ENCODE measurements at regions not wholly inside any gene's neighbourhood (a gene's known extent, or its start where the extent isn't known, plus 50 kb on each side); places are given as distances from the start of the nearest gene placed in this dataset.
"Not testable (repeated sequence)": the region's sequence is repeated elsewhere in the genome, so short reads cannot be mapped to it uniquely, and the experiment has no call there.

DNA sequence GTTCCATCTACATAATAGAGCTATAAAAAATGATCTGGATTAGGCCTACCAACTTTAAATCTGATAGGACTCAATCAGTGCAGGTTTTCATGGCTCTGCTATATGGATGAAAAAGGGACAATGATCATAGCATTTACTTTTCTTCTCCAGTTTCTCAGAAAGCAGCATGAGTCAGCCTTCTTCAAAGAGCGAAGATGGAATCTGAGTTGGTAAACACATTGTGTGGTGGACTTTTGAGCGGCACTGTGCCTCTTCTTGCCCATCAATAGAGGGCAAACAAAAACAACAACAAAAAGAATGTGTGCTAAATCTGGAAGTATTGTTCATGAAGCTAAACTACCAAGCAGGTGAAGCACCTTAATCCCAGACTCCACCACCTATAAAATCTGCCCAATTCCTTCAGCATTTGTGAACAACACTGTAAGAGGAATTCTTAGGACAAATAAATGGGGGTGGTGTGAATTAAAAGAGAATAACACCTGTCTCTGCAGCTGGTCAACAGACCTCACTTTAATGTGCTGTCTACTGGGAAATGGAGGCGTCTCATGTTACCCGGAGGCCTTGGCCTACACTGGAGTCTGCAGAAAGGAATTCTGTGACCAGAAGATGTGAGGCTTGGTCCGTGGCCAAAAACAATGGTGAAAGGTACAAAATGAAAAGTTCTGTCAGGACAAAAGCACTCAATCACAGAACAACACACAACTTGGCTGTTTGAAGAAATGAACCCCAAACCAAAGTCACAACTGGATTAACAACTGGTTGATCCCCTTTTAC, 609.0 kb downstream of the IRS1 start:
- DNase-seq (ENCODE audit: low read depth), result no peak

DNA sequence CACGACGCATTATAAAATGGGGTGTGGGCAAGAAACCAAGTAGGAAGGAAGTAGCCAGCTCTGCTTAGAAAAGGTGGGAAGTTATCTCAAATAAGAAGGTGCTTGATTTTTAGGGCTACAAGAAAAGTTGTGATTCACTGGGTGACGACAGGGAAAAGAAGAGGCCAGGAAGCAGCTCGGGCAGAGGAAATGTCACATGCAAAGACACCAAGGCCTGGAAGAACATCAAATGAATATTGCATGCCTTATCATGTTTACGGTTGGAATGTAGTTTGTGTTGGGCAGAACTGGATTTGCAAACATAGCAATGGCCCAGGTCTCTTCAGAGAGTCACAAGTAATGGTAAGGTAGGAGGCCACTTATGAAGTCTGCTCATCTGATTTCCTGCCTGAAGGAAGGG, 610.6 kb downstream of the IRS1 start:
- no peak for DNase-seq (ENCODE audit: low read depth)

DNA sequence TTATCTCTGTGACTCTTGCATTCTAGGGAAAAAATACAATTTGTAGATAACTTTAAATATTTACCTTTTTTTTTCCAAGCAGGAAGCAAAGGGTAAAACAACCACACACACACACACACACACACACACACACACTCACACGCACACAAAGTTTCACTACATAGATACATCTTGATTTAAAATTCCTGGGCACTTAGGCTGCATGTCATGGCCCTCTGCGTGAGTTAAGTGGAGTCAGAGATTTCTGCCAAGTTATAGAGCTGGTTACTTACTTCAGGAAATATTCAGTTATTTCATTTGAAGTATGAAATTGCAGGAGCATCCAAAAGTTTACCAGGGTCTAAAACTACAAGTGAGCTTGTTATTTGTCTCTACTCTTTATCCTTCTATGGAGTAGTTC, 612.0 kb downstream of the IRS1 start:
- DNase-seq (ENCODE audit: low read depth), result no peak

DNA sequence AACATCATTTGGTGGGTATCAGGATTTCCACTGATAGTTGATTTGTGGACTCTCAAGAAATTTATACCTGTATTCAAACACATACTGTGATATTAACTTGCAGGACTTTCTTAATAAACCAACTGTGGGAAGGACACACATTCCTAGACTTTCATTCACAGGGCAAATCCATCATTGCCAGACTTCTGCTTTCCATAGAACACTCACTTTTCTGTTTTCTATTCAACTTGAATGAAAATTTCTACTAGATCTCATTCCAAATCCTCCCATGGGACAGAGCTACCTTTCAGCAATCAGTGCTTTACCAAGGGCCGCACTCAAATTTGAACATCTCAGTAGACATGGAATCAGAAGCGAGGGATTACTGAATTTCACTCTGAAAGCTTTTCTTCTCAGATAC, 612.5 kb downstream of the IRS1 start:
- no peak for DNase-seq (ENCODE audit: low read depth)

DNA sequence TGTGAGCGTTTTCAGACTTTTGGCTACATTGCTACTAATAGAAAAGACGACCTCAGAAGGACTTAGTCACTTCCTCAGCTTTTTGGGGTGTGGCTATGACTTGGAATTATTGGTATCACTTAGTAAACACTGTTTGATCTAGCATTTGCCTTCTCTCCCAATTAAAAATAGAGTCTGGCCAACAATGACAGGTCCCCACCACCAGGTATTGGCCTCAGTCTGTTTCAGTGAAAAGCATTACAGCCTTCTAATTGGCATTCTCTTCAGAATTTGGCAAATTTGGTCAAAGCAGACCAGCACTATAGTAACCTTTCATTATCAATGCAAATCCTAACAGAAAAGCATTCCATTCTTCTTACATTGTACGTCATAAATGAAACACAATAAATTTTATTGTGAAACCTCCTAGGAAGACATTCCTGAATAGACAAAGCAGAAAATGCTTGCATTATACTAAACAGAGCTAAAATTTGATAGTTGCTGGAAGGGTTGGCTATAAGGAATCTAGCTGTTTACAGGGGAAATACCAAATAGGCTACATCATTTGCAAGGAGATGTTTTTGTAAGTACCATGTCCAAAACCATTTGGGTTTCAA, 613.9 kb downstream of the IRS1 start:
- DNase-seq (ENCODE audit: low read depth), result no peak

DNA sequence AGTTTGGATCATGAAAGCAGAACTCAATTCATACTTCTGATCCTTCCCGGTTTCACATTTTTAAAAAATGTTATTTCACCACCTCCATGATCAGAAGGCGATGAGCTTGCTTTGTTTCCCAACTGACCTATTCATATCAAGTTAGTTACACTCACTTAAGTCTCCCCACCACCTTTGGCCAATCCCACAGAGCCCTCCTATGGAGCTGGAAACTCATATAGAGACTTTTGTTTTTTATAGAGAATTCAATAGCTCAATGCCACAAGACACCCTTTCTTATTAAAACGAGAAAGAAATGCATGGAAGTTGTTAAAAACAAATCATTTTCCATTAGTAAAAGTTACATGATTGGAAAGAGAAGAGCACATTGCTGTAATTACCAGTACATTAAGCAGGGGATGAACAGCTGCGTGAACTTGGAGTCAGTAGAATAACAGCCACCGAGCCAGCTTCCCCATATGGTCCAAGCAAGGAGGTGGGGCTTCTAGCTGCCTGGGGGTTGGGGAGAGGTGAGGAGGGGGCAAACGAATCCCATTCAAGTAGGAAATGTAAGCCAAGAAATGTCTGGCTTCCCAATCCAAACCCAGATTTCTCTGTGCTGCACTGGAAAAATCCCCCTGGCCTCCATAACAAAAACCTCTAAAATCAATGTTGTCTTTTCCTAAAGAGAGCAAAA, 614.5 kb downstream of the IRS1 start:
- no peak for DNase-seq (ENCODE audit: low read depth)

DNA sequence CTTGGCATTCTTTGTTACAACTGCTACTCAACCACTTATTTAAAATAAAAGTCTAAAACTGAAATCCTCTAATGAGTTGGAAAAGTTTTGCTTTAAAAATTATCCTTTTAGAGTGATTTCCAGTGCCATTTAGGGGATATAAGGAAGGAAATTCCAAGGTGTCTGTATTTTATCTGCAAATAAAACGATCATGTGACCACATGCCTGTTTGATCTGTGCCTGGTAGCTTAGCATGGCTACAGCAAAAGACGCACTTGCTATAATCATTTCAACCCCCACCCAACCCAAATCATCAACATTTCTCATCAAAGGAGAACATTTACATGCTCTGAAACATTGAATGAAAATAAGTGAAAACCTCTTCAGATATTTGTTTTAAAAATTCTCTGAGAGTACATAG, 615.1 kb downstream of the IRS1 start:
- no peak for DNase-seq (ENCODE audit: low read depth)

DNA sequence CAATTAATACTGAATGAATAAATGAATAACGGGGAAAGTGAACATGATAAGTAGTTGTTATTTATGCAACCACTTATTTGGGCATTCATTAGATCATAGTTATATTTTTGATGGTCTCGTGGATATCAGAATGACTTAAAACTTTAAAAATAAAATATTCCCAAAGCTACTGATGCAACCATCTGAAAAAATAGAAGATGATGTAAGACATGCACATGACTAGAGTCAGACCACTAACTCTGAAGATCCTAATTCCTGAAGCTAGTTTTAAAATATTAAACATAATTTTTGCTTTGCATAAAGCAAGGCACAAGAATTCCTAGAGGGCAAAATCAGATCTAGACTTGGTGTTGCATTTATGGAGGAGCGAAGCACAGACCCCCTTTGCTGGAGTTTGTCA, 616.1 kb downstream of the IRS1 start:
- no peak for DNase-seq (ENCODE audit: low read depth)

DNA sequence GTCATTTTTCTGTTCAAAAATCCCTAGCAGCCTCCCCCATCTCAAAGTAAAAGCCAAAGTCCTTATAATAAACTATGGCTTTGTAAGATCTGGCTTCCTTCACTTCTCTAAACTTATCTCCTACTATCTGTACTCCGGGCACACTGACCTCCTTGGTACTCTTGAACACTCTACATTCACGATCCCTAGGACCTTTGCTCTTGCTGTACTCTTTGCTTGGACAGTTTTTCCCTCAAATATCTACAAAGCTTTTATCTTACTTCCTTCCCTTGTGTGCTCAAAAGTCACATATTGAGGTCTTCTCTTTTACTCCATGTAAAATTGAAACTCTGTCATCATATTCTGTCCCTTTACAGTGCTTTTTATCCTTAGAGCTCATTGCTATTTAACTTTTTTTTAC, 616.6 kb downstream of the IRS1 start:
- DNase-seq (ENCODE audit: low read depth), result no peak

DNA sequence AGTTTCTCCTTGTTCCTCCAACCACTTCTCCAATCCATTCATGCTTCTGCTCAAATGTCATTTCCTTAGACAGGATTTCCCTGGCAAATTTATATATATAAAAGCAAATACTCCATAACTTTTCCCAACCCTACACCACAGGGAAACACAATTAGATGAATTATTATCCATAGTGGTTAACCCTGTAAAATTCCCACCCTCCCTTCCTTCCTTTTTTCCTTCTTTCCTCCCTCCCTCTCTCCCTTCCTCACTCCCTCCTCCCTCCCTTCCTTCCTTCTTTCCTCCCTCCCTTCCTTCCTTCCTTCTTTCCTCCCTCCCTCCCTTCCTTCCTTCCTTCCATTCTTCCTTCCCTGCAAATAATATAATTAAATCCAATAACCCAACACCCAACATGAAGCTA, 617.7 kb downstream of the IRS1 start:
- no peak for DNase-seq (ENCODE audit: low read depth)

DNA sequence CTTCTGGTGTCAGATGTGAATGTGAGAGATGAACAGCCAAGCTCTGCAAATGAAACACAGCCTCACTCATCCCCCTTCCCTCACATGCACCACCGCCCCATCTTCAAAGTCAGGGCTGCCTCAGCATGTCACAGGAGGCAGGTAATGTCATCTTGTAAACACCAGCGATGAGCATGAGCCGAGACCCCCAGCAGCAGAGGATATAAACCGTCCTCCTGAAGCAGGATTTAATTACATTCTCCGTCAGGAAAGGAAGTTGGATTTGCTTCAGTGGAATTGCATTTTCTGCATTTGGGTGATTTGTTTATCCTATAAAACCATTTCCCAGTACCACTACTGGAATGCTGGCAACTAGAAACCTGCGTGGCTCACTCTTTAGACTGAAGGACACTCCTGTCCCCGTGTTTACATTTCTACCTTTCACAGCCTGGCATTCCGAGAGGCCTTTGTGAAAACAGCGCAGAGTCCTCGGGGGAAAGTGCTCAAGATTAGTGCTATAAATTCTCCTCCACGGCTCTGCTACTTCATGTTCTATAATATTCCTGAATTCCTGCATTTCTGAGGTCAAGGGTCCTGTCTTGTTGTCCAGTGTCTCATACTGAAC, 619.2 kb downstream of the IRS1 start:
- DNase-seq (ENCODE audit: low read depth), result no peak

DNA sequence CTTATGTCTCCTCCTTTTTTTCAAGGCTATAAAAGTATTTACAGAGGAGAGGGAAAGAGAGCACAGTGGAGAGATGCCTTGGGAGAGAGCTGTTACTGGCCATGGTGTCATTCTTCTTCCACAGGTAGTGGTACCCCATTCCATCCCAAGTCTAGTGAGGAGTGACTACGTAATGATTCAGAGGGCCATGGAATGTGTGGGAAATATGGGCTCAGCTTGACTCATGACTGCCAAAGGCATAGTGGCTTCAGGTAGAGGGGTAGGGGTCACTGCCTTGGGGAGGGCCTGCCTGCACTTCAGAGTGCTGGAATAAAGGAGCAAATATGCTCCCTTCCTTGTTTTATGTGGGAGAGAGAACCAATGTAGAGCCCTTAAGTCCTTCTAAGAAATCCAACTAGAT, 620.6 kb downstream of the IRS1 start:
- no peak for DNase-seq (ENCODE audit: low read depth)

DNA sequence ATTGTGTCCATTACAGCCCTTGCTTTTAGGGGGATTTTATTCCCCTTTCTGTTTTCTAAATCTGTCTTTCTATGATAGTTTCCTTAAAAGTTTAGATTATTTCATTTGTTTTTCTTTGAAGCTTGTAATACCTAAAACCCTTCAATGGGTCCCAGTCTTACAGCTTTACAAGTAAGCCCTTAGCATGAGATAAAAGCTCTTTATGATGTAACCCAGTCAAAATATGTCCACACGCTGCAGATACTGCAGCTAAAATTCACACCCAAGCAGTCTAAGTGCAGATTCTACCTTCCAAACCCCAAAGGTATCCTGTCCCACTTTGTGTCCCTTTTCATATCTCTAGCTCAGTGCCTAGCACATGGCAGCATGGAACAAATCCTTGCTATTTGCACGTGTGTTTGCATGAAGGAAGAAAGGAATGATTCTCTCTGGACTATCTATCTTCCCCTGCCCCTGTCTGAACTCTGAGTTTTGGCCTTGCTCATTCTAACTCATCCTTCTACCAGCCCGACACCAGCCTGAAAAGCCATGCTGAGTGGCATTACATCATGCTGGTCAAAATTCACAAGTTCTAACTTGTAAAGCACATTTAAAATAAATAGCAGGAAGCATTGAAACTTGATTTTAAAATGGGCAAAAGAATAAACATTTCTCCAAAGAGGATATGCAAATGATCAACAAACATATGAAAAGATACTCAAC, 623.2 kb downstream of the IRS1 start:
- DNase-seq (ENCODE audit: low read depth), result no peak

DNA sequence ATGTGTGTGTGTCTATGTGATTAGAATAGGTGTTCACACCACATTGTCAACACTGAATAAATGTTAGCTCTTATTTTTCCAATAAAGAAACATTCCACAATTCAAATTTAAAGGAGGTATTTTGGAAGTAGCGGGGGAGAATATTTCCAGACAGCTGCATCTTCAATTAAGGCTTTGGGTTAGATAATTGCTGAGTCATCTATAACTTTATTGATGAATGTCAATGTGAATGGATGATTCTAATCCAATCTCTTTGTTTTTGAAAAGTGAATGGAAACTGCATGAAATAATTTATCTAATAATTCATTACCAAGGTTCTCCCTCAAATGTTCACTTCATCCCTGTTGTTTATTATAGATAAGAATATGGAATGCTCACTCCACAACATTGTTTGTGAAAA, 625.2 kb downstream of the IRS1 start:
- no peak for DNase-seq (ENCODE audit: low read depth)

DNA sequence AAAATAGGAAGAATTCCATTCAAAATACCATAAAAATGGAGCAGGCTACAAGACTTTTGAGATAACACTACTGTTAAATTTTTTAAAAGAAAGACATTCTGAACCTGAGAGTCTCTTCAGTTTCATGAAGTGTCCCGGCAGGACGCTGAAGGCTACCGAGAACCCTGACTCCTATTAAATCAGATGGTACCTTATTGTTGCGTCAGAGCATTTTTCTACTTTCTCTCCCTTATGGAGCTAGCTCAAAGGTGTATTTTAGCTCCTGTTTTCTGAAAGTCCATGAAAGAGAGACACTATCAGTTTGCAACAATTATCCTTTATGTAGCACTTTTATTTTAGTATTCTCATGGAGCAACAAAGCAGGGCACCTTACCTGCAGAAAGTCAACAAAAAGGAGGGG, 626.7 kb downstream of the IRS1 start:
- no peak for DNase-seq (ENCODE audit: low read depth)

DNA sequence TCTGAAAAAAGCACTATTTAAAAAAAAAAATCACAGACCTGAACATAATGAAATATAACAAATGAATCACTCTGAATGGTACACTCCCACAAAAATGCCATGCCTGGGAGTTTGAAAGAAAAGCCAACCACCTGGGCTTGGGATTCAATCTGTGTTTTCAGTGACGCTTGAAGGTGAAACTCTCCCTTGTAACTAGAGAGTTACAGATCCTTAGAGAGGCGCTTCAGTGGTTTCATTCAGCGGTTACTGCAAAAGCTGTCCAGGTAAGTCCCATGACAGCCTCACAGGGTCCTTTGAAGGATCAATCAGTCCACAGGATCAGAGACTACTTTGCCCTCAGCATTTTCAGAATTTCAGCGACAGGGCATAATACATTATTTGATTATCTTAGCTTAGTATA, 627.3 kb downstream of the IRS1 start:
- DNase-seq (ENCODE audit: low read depth), result no peak

DNA sequence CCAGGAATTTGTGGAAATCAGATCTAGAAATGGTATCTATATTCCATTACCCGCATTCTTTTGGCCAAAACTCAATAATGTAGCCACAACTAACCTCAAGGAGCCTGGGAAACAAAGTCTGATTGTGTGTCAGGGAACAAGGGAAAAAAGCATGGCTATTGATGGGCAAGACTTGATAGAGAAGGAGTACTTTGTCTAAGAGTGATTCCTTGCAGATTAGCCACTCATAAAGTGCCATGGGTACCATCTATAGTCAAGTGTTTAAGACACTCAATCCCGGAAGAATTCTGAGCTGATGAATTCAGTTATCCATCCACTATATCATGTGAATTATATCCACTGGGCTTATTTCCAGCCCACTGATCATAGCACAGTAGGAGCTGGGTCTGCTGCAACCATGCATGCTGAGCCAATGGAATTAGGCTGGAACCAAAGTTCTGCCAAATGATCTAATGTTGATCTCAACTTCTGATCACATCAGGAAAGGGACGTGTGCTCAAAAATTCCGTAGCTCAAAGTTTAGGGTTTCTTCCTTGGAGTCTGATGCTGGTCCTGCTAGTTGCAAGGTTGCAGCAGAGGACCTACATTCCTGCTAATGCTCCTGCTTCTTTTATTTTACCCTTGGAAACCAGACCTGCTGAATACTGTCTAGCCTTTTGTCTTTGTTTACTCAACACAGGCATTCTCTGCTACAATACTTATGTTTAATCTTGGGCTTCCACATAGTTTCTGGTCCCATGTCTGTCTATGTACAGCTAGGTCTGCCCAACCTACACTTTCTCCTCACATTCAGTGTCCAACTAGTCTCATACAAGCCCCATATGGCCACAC, 629.7 kb downstream of the IRS1 start:
- DNase-seq (ENCODE audit: low read depth), result no peak

DNA sequence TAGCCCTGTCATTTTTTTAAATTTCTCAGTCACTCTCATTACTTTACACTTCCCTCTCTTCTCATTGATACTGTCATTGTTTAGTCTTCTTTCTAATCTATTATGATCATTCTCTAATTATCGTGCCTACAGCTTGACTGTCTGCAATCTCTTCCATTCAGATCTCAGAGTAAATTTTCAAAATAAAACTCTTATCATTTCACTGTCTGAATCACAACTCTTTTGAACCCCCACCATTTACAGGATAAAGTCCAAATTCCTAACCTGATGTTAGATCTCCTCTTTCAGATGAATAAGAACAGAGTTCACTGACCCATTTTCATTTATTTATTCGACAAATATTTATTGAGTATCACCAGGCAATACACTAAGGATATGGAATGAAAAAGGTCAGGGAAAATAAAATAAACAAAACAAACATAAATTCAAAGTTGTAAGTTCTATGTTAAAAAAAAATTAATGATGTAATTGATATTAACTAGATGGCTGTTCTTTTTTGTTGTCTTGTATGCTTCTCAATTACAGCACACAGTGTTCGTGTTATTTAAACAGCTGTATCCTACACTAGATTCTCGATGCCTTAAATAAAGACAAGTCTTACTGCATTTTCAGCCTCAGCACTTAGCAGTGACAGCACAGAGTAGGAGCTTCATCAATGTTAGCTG, 631.0 kb downstream of the IRS1 start:
- DNase-seq (ENCODE audit: low read depth), result no peak

DNA sequence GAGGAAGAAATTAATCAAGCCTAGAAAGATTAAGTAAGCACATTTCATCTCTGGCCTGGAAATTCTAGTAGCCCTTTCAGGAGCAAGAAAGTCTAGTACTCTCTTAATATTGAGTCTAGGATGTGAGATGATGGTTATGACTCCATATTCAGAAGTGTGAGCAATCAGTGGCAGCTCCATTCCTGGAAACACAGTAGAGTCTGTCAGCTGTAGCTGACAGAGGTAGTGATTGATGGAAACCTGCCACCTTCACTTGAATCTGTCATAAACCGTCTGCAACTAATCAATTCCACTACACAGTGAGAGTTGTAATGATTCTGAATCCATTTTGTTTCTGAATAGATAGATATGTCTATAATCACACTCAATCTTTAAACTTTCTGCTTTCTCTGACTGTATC, 635.1 kb downstream of the IRS1 start:
- no peak for DNase-seq (ENCODE audit: low read depth)

DNA sequence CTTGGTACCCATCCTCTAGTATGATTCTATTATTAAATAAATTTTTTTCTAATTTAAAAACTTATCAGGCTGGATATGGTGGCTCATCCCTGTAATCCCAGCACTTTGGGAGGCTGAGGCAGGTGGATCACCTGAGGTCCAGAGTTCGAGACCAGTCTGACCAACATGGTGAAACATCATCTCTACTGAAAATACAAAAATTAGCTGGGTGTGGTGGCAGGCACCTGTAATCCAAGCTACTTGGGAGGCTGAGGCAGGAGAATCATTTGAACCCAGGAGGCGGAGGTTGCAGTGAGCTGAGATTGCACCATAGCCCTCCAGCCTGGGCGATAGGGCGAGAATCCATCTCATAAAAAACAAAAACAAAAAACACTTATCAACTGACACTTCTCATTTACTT, 639.0 kb downstream of the IRS1 start:
- not testable (repeated sequence) for DNase-seq (ENCODE audit: low read depth)

DNA sequence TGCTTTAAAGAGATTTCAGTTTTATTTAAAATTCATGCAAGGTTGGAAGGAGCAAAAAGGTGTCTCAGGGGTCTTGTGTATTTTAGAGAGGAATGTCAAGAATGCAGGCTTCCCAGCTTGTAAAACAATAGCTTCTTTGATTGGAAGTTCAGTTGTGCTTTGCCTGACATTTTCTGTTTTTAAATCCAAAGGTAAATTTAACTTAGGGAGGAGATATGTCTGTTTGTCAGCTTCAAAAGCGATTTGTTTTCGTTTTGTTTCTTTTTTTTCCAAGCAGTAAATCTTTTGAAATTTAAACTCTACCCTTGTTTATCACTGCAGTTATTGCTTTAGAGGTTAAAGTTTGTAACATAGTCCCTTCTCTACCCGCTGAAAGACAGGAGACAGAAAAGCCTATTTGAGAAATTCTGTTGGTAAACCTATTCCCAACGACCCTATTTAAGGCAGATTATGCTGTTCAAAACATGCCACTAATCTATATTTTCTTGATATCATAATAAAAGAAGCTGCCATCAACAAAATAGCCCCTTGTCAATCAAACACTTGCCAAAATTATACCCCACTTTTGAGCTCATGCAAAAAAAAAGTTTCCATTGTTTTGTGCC, 639.6 kb downstream of the IRS1 start:
- DNase-seq (ENCODE audit: low read depth), result no peak

All from activated T-helper 9 cell treated with anti-CD3 and anti-CD28 coated beads, Interleukin-2, amount 50 U/mL, for 16 hours (primary cell).